ENCODE measurements at regions not wholly inside any gene's neighbourhood (a gene's known extent, or its start where the extent isn't known, plus 50 kb on each side); places are given as distances from the start of the nearest gene placed in this dataset.

DNA sequence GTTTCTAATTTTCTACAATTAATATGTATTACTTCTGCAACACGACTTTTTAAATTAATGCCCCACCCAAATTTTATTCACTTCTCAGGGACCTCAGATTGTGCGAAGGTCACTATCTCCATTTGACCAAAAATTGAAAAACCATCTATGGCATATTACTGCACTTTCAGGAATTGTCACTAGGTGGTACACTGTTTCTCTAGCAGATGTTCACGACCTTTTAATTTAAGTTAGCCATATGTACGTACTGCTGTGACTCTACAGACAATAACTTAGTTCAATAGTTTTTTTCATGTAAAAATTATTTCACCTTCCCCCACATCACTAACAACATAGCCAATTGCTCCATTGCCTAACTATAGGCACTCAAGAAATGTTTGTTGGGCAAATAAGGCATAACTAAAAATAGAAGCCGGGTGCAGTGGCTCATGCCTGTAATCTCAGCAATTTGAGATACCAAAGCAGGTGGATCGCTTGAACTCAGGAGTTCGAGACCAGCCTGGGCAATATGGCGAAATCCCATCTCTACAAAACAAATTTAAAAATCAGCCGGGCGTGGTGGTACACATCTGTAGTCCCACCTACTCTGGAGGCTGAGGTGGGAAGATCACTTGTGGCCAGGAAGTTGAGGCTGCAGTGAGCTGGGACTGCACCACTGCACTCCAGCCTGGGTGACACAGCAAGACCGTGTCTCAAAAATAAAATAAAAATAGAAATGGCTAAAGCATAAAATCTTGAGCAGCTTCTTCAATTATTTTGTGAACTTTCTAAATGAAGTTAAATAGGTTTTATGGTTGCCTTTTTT lies 75.7 kb upstream of the PKN2 start:
- TF ChIP-seq, protein P1, sequence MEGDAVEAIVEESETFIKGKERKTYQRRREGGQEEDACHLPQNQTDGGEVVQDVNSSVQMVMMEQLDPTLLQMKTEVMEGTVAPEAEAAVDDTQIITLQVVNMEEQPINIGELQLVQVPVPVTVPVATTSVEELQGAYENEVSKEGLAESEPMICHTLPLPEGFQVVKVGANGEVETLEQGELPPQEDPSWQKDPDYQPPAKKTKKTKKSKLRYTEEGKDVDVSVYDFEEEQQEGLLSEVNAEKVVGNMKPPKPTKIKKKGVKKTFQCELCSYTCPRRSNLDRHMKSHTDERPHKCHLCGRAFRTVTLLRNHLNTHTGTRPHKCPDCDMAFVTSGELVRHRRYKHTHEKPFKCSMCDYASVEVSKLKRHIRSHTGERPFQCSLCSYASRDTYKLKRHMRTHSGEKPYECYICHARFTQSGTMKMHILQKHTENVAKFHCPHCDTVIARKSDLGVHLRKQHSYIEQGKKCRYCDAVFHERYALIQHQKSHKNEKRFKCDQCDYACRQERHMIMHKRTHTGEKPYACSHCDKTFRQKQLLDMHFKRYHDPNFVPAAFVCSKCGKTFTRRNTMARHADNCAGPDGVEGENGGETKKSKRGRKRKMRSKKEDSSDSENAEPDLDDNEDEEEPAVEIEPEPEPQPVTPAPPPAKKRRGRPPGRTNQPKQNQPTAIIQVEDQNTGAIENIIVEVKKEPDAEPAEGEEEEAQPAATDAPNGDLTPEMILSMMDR (IDR thresholded peaks at IDR 0.05): peak in 5 of 6 experiments; percentile 20 to 29 (median 24)
- TF ChIP-seq EP300 (IDR thresholded peaks at IDR 0.05) (no peak), POLR2AphosphoS5 (IDR thresholded peaks at IDR 0.05) (no peak), POLR2A (IDR thresholded peaks at IDR 0.05) (no peak)
